Endodermal cell (in vitro differentiated cells): ENCODE measurements at regions not wholly inside any gene's neighbourhood (a gene's known extent, or its start where the extent isn't known, plus 50 kb on each side); places are given as distances from the start of the nearest gene placed in this dataset.
"Not testable (repeated sequence)": the region's sequence is repeated elsewhere in the genome, so short reads cannot be mapped to it uniquely, and the experiment has no call there.

Experiments used
- DNase-seq: peaks from one replicate; pipeline ENCODE4 v3.0.0-alpha.2; 2017
- H3K27ac ChIP-seq: 2 replicates; pipeline ENCODE4 v1.5.1; 2013; ENCODE audit warnings: mild to moderate bottlenecking, low read depth, low read length, moderate library complexity
- H3K27me3 ChIP-seq: 2 replicates; pipeline ENCODE4 v1.6.1; 2013; ENCODE audit warnings: mild to moderate bottlenecking, low read length, moderate library complexity; ENCODE audit not compliant: insufficient read depth, control insufficient read depth, poor library complexity, severe bottlenecking
- H3K36me3 ChIP-seq: 2 replicates; pipeline ENCODE4 v1.7.0; 2013; ENCODE audit warnings: mild to moderate bottlenecking, low read length, moderate library complexity; ENCODE audit not compliant: control insufficient read depth, insufficient read depth
- H3K4me1 ChIP-seq: one replicate; pipeline ENCODE4 v1.7.0; 2013; ENCODE audit warnings: low read length; ENCODE audit not compliant: control insufficient read depth, insufficient read depth
- H3K4me3 ChIP-seq: 2 replicates; pipeline ENCODE4 v1.5.1; 2013; ENCODE audit warnings: mild to moderate bottlenecking, low read length, moderate library complexity
- H3K9ac ChIP-seq: 2 replicates; pipeline ENCODE4 v1.6.1; 2013; ENCODE audit warnings: mild to moderate bottlenecking, low read length, moderate library complexity; ENCODE audit not compliant: poor library complexity, severe bottlenecking; ENCODE audit errors: extremely low read depth
- H3K9me3 ChIP-seq: 2 replicates; pipeline ENCODE4 v1.6.1; 2013; ENCODE audit warnings: mild to moderate bottlenecking, low read length, moderate library complexity; ENCODE audit not compliant: control insufficient read depth
- H3K27ac Mint-ChIP-seq: 2 replicates; pipeline ENCODE4 v1.8.0; 2020; ENCODE audit warnings: mixed read lengths
- H3K27me3 Mint-ChIP-seq: 2 replicates; pipeline ENCODE4 v1.8.0; 2021; ENCODE audit warnings: mild to moderate bottlenecking, mixed read lengths; ENCODE audit not compliant: insufficient read depth
- H3K36me3 Mint-ChIP-seq: 2 replicates; pipeline ENCODE4 v1.8.0; 2020; ENCODE audit warnings: low read depth, mixed read lengths
- H3K4me1 Mint-ChIP-seq: 2 replicates; pipeline ENCODE4 v1.8.0; 2020; ENCODE audit warnings: mixed read lengths
- H3K4me3 Mint-ChIP-seq: 2 replicates; pipeline ENCODE4 v1.8.0; 2020; ENCODE audit warnings: mild to moderate bottlenecking, moderate library complexity, mixed read lengths
- H3K9me3 Mint-ChIP-seq: 2 replicates; pipeline ENCODE4 v1.8.0; 2020; ENCODE audit warnings: mild to moderate bottlenecking, mixed read lengths
- CTCF ChIP-seq: fragments of 200-600 bp; sonication (generic); conservative IDR thresholded peaks from 2 replicates; pipeline ENCODE4 v1.5.0; 2021; ENCODE audit warnings: antibody characterized with exemption, mild to moderate bottlenecking
- WGBS, 2 experiments: methylation state at CpG; one replicate each; pipeline versions ENCODE4 v1.1.5 to v1.1.7; 2013; ENCODE audit warnings: missing lambda C conversion rate in 2 of 2, mixed read lengths in 1 of 2; ENCODE audit not compliant: insufficient coverage in 1 of 2, insufficient read length in 1 of 2; 5-methylcytosine and 5-hydroxymethylcytosine counted together

GRCh38 chr17:27207073-27207513 is 86.8 kb upstream of the WSB1 start:
- Histone ChIP-seq H3K9ac (no peak overlapping the region), H3K4me3 (no peak overlapping the region), H3K27me3 (no peaks in the 10 kb centered on the region), H3K36me3 (no peaks in the 10 kb centered on the region), H3K27ac (no peak overlapping the region), H3K4me1 (no peaks in the 10 kb centered on the region), H3K9me3 (peaks cover 11% of the 10 kb centered on the region)
- H3K36me3 Mint-ChIP-seq = no peaks in the 10 kb centered on the region
- H3K9me3 Mint-ChIP-seq = peaks cover 76% of the 10 kb centered on the region
- no peak for DNase-seq
- no peaks in the 10 kb centered on the region for H3K27me3 Mint-ChIP-seq
- H3K27ac Mint-ChIP-seq = no peak overlapping the region
- H3K4me1 Mint-ChIP-seq = no peaks in the 10 kb centered on the region
- no peak for TF ChIP-seq CTCF
- 63 to 80% methylated on average over 2 to 3 of the region's 3 CpGs for WGBS, 2 experiments
- no peak overlapping the region for H3K4me3 Mint-ChIP-seq

- not testable (repeated sequence) for DNase-seq, H3K4me3 ChIP-seq, H3K4me1 ChIP-seq, H3K27me3 Mint-ChIP-seq, H3K9ac ChIP-seq, H3K27ac ChIP-seq, H3K4me3 Mint-ChIP-seq, H3K27ac Mint-ChIP-seq, H3K36me3 Mint-ChIP-seq, H3K4me1 Mint-ChIP-seq, H3K36me3 ChIP-seq, H3K27me3 ChIP-seq
- peaks cover 11% of the 10 kb centered on the region for H3K9me3 ChIP-seq
- H3K9me3 Mint-ChIP-seq = peaks cover 68% of the 10 kb centered on the region
Measured at GRCh38 chr17:27208370-27208769, 85.5 kb upstream of the WSB1 start.

GRCh38 chr17:27209316-27209715 is 84.6 kb upstream of the WSB1 start:
- no peaks in the 10 kb centered on the region for H3K36me3 Mint-ChIP-seq

GRCh38 chr17:27210809-27211208 is 83.1 kb upstream of the WSB1 start:
- H3K9me3 ChIP-seq = peaks cover 23% of the 10 kb centered on the region
- H3K4me3 ChIP-seq, H3K4me1 Mint-ChIP-seq, H3K27me3 ChIP-seq, H3K36me3 Mint-ChIP-seq, DNase-seq, H3K27ac Mint-ChIP-seq, H3K4me3 Mint-ChIP-seq, H3K9ac ChIP-seq, H3K27me3 Mint-ChIP-seq, H3K27ac ChIP-seq, H3K4me1 ChIP-seq, H3K36me3 ChIP-seq: not testable (repeated sequence)
- no CpG with 5 or more reads among the region's 5 CpGs for WGBS, 2 experiments
- H3K9me3 Mint-ChIP-seq = peaks cover 71% of the 10 kb centered on the region

More at GRCh38 chr17:27209316-27209715, 84.6 kb upstream of the WSB1 start:
- Histone ChIP-seq H3K4me1 (no peaks in the 10 kb centered on the region), H3K27me3 (no peaks in the 10 kb centered on the region), H3K36me3 (no peaks in the 10 kb centered on the region), H3K9ac (no peak overlapping the region), H3K4me3 (no peak overlapping the region), H3K27ac (no peak overlapping the region), H3K9me3 (peaks cover 19% of the 10 kb centered on the region)
- WGBS, 2 experiments = 89% methylated on average over 6 of the region's 8 CpGs; no CpG with 5 or more reads in 1 of the 2 experiments
- DNase-seq = no peak
- H3K27me3 Mint-ChIP-seq = no peaks in the 10 kb centered on the region
- no peak overlapping the region for H3K4me3 Mint-ChIP-seq
- TF ChIP-seq CTCF = no peak
- peaks cover 69% of the 10 kb centered on the region for H3K9me3 Mint-ChIP-seq
- no peak overlapping the region for H3K27ac Mint-ChIP-seq
- H3K4me1 Mint-ChIP-seq = no peaks in the 10 kb centered on the region
